H9 (cell line): ENCODE measurements at regions not wholly inside any gene's neighbourhood (a gene's known extent, or its start where the extent isn't known, plus 50 kb on each side); places are given as distances from the start of the nearest gene placed in this dataset.

Experiments
- DNase-seq: peaks from one replicate; pipeline ENCODE4 v3.0.0-alpha.2; 2017
- H2AFZ ChIP-seq: one replicate; pipeline ENCODE4 v1.6.1; 2013; ENCODE audit warnings: mild to moderate bottlenecking, low read length, control low read depth, moderate library complexity
- H2AK5ac ChIP-seq: 2 replicates; pipeline ENCODE4 v1.6.1; 2013; ENCODE audit warnings: low read length, control low read depth, mixed read lengths; ENCODE audit not compliant: insufficient read length
- H2BK120ac ChIP-seq: one replicate; pipeline ENCODE4 v1.6.1; 2013; ENCODE audit warnings: low read depth, mild to moderate bottlenecking, low read length, control low read depth, inconsistent platforms; ENCODE audit not compliant: poor library complexity, severe bottlenecking
- H2BK12ac ChIP-seq: 2 replicates; pipeline ENCODE4 v1.6.1; 2013; ENCODE audit warnings: low read length, control low read depth, mixed read lengths, low read depth; ENCODE audit not compliant: insufficient read length
- H2BK15ac ChIP-seq: 2 replicates; pipeline ENCODE4 v1.6.1; 2013; ENCODE audit warnings: low read depth, low read length, control low read depth
- H2BK20ac ChIP-seq: one replicate; pipeline ENCODE4 v1.6.1; 2013; ENCODE audit warnings: low read depth, mild to moderate bottlenecking, low read length, control low read depth, inconsistent platforms; ENCODE audit not compliant: poor library complexity, severe bottlenecking
- H2BK5ac ChIP-seq: 2 replicates; pipeline ENCODE4 v1.6.1; 2013; ENCODE audit warnings: low read length, control low read depth, mixed read lengths; ENCODE audit not compliant: insufficient read length
- H3K14ac ChIP-seq: 2 replicates; pipeline ENCODE4 v1.6.1; 2013; ENCODE audit warnings: low read length, control low read depth; ENCODE audit not compliant: insufficient read depth
- H3K18ac ChIP-seq: 2 replicates; pipeline ENCODE4 v1.6.1; 2013; ENCODE audit warnings: low read depth, mild to moderate bottlenecking, mixed read lengths, low read length, control low read depth; ENCODE audit not compliant: insufficient read length
- H3K23ac ChIP-seq: 2 replicates; pipeline ENCODE4 v1.6.1; 2013; ENCODE audit warnings: low read length, control low read depth, mixed read lengths, low read depth; ENCODE audit not compliant: insufficient read length
- H3K23me2 ChIP-seq: 2 replicates; pipeline ENCODE4 v1.6.1; 2013; ENCODE audit warnings: low read depth, mild to moderate bottlenecking, mixed read lengths, low read length, control low read depth; ENCODE audit not compliant: insufficient read length, poor library complexity, severe bottlenecking
- H3K27ac ChIP-seq: 2 replicates; pipeline ENCODE4 v1.5.1; 2013; ENCODE audit warnings: low read length, control low read depth, mixed read lengths, low read depth; ENCODE audit not compliant: insufficient read length
- H3K27me3 ChIP-seq: 2 replicates; pipeline ENCODE4 v1.6.1; 2013; ENCODE audit warnings: low read length, control low read depth, inconsistent platforms; ENCODE audit not compliant: insufficient read depth
- H3K4ac ChIP-seq: 2 replicates; pipeline ENCODE4 v1.6.1; 2013; ENCODE audit warnings: low read depth, mild to moderate bottlenecking, control low read depth, inconsistent platforms, low read length, moderate library complexity
- H3K4me1 ChIP-seq: 2 replicates; pipeline ENCODE4 v1.6.1; 2013; ENCODE audit warnings: low read length, control low read depth, inconsistent platforms; ENCODE audit not compliant: insufficient read depth
- H3K4me2 ChIP-seq: 2 replicates; pipeline ENCODE4 v1.6.1; 2013; ENCODE audit warnings: low read length, control low read depth, mixed read lengths; ENCODE audit not compliant: insufficient read length, insufficient read depth
- H3K56ac ChIP-seq: 2 replicates; pipeline ENCODE4 v1.6.1; 2013; ENCODE audit warnings: low read depth, mild to moderate bottlenecking, mixed read lengths, low read length, control low read depth; ENCODE audit not compliant: insufficient read length
- H3K79me1 ChIP-seq: 2 replicates; pipeline ENCODE4 v1.6.1; 2013; ENCODE audit warnings: low read depth, mild to moderate bottlenecking, moderate library complexity, low read length, control low read depth, inconsistent platforms; ENCODE audit not compliant: insufficient read depth, poor library complexity, severe bottlenecking
- H3K79me2 ChIP-seq: 2 replicates; pipeline ENCODE4 v1.6.1; 2013; ENCODE audit warnings: low read length, control low read depth, inconsistent platforms; ENCODE audit not compliant: insufficient read depth
- H3K9ac ChIP-seq: 2 replicates; pipeline ENCODE4 v1.6.1; 2013; ENCODE audit warnings: low read length, control low read depth, mixed read lengths; ENCODE audit not compliant: insufficient read length; ENCODE audit errors: extremely low read depth
- H3K9me3 ChIP-seq: one replicate; pipeline ENCODE4 v1.6.1; 2013; ENCODE audit warnings: low read depth, low read length, inconsistent platforms; ENCODE audit not compliant: control insufficient read depth
- H3T11ph ChIP-seq: one replicate; pipeline ENCODE4 v1.6.1; 2013; ENCODE audit warnings: mild to moderate bottlenecking, low read length, control low read depth, inconsistent platforms
- H4K20me1 ChIP-seq: one replicate; pipeline ENCODE4 v1.6.1; 2013; ENCODE audit not compliant: control insufficient read depth, insufficient read length, insufficient read depth
- H4K5ac ChIP-seq: 2 replicates; pipeline ENCODE4 v1.6.1; 2013; ENCODE audit warnings: low read depth, mild to moderate bottlenecking, mixed read lengths, low read length, control low read depth; ENCODE audit not compliant: insufficient read length
- H4K8ac ChIP-seq: replicated peaks from 2 replicates; pipeline ENCODE4 v1.6.1; 2013; ENCODE audit warnings: low read length, control low read depth, mixed read lengths, low read depth; ENCODE audit not compliant: insufficient read length
- H4K91ac ChIP-seq: 2 replicates; pipeline ENCODE4 v1.6.1; 2013; ENCODE audit warnings: low read depth, mild to moderate bottlenecking, moderate library complexity, mixed read lengths, low read length, control low read depth; ENCODE audit not compliant: insufficient read length
- H3K27ac Mint-ChIP-seq, 3 experiments: 2 replicates in 2 of 3; 3 replicates in 1 of 3; pipeline ENCODE4 v1.8.0; 2020 to 2021; ENCODE audit warnings: mixed read lengths in 3 of 3, mild to moderate bottlenecking in 1 of 3, moderate library complexity in 1 of 3
- H3K27me3 Mint-ChIP-seq: 2 replicates; pipeline ENCODE4 v1.8.0; 2021; ENCODE audit warnings: low read depth, mild to moderate bottlenecking, moderate library complexity, mixed read lengths
- H3K36me3 Mint-ChIP-seq, 3 experiments: 2 replicates in 2 of 3; 3 replicates in 1 of 3; pipeline ENCODE4 v1.8.0; 2020 to 2021; ENCODE audit warnings: low read depth in 3 of 3, mixed read lengths in 3 of 3; ENCODE audit not compliant: insufficient read depth in 1 of 3
- H3K4me1 Mint-ChIP-seq, 2 experiments: 2 replicates each; pipeline ENCODE4 v1.8.0; 2020; ENCODE audit warnings: mixed read lengths in 2 of 2
- H3K4me3 Mint-ChIP-seq, 2 experiments: 2 replicates in 1 of 2; 3 replicates in 1 of 2; pipeline ENCODE4 v1.8.0; 2020 to 2021; ENCODE audit warnings: mild to moderate bottlenecking in 2 of 2, mixed read lengths in 2 of 2, moderate library complexity in 1 of 2
- H3K9me3 Mint-ChIP-seq, 2 experiments: 2 replicates in 1 of 2; 3 replicates in 1 of 2; pipeline ENCODE4 v1.8.0; 2020; ENCODE audit warnings: mild to moderate bottlenecking in 2 of 2, mixed read lengths in 2 of 2, moderate library complexity in 1 of 2
- WGBS: extraction: QIAGEN DNeasy Blood & Tissue Kit; methylation state at CpG from one replicate; pipeline ENCODE4 v1.1.7; 2013; ENCODE audit warnings: missing lambda C conversion rate, low lambda C conversion rate, mixed read lengths; ENCODE audit not compliant: insufficient read length; ENCODE audit errors: extremely low coverage; 5-methylcytosine and 5-hydroxymethylcytosine counted together
- TF ChIP-seq, protein P1 (sequence below): fragments of 200-600 bp; sonication (generic); conservative IDR thresholded peaks from 3 replicates; pipeline ENCODE4 v1.8.0; 2021; ENCODE audit warnings: antibody characterized with exemption, mild to moderate bottlenecking

DNA sequence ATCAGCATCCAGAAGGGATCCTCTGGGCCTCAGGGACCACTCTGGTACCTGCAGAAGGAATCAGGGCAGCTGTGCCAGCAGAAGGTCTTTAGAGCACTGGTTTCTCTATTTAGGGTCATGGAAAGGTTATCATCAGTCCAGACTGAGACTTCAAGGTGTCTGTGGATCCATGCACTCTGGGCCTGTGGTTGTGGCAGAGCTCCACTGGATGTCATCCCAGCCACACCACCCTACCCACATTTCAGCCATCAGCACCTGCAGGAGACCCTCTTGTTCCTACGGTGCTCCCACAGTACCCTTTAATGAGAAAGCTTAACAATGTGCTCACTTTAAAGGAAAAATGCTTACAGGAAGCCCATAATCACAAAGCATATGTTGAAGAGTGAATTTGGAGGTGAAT is 603.4 kb upstream of the CCDC54 start:
- no peaks in the 10 kb centered on the region for H3K79me1 ChIP-seq
- H3K23me2 ChIP-seq, result no peaks in the 10 kb centered on the region
- no peak overlapping the region for H3T11ph ChIP-seq
- no peak overlapping the region for H2BK15ac ChIP-seq
- Mint-ChIP-seq H3K36me3 (no peaks in the 10 kb centered on the region), H3K9me3 (no peaks in the 10 kb centered on the region; a peak in 1 of 5 replicates), H3K4me1 (no peaks in the 10 kb centered on the region; a peak in 1 of 4 replicates), H3K4me3 (no peak overlapping the region), H3K27me3 (no peaks in the 10 kb centered on the region), H3K27ac (no peak overlapping the region)
- DNase-seq, result no peak
- no peaks in the 10 kb centered on the region for H3K9me3 ChIP-seq
- H4K91ac ChIP-seq, result no peak overlapping the region
- H4K5ac ChIP-seq, result no peak overlapping the region
- WGBS, result no CpG with 5 or more reads among the region's 1 CpG
- no peak overlapping the region for H2BK5ac ChIP-seq
- H3K79me2 ChIP-seq, result no peaks in the 10 kb centered on the region
- H2BK20ac ChIP-seq, result no peak overlapping the region
- H3K56ac ChIP-seq, result no peak overlapping the region
- H3K4me2 ChIP-seq, result no peak overlapping the region
- no peak overlapping the region for H3K9ac ChIP-seq
- no peak overlapping the region for H2AK5ac ChIP-seq
- no peak overlapping the region for H2BK12ac ChIP-seq
- no peaks in the 10 kb centered on the region for H3K27me3 ChIP-seq
- H3K4me1 ChIP-seq, result no peaks in the 10 kb centered on the region
- no peak overlapping the region for H3K23ac ChIP-seq
- no peak overlapping the region for H2BK120ac ChIP-seq
- H3K14ac ChIP-seq, result no peak overlapping the region; the same call in 1 of the 2 replicates
- H2AFZ ChIP-seq, result no peak overlapping the region
- no peak overlapping the region for H4K8ac ChIP-seq
- H3K4ac ChIP-seq, result no peak overlapping the region
- TF ChIP-seq, protein P1, sequence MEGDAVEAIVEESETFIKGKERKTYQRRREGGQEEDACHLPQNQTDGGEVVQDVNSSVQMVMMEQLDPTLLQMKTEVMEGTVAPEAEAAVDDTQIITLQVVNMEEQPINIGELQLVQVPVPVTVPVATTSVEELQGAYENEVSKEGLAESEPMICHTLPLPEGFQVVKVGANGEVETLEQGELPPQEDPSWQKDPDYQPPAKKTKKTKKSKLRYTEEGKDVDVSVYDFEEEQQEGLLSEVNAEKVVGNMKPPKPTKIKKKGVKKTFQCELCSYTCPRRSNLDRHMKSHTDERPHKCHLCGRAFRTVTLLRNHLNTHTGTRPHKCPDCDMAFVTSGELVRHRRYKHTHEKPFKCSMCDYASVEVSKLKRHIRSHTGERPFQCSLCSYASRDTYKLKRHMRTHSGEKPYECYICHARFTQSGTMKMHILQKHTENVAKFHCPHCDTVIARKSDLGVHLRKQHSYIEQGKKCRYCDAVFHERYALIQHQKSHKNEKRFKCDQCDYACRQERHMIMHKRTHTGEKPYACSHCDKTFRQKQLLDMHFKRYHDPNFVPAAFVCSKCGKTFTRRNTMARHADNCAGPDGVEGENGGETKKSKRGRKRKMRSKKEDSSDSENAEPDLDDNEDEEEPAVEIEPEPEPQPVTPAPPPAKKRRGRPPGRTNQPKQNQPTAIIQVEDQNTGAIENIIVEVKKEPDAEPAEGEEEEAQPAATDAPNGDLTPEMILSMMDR, result no peak
- no peak overlapping the region for H3K27ac ChIP-seq
- H4K20me1 ChIP-seq, result no peaks in the 10 kb centered on the region
- H3K18ac ChIP-seq, result no peak overlapping the region
